ENCODE measurements at regions not wholly inside any gene's neighbourhood (a gene's known extent, or its start where the extent isn't known, plus 50 kb on each side); places are given as distances from the start of the nearest gene placed in this dataset.

DNA sequence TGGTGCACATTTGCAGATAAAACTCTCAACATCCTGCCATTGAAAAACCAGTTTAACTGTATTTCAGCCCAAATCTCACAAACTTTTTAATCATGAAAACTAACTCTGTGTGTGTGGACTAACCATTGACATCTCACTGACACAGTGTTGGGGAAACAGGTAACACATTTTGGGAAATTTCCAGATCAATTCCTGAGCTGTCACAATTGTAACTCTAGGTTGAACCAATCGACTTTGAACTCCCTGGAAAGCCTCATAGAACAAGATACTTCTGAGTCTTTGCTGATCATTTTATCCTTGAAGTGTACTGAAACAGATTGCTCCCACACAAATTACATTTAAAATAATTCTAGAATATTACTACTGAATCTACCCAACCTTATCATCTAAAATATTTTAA is 667.9 kb upstream of the NR2F2 start:
- TF ChIP-seq, protein P1, sequence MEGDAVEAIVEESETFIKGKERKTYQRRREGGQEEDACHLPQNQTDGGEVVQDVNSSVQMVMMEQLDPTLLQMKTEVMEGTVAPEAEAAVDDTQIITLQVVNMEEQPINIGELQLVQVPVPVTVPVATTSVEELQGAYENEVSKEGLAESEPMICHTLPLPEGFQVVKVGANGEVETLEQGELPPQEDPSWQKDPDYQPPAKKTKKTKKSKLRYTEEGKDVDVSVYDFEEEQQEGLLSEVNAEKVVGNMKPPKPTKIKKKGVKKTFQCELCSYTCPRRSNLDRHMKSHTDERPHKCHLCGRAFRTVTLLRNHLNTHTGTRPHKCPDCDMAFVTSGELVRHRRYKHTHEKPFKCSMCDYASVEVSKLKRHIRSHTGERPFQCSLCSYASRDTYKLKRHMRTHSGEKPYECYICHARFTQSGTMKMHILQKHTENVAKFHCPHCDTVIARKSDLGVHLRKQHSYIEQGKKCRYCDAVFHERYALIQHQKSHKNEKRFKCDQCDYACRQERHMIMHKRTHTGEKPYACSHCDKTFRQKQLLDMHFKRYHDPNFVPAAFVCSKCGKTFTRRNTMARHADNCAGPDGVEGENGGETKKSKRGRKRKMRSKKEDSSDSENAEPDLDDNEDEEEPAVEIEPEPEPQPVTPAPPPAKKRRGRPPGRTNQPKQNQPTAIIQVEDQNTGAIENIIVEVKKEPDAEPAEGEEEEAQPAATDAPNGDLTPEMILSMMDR (conservative IDR thresholded peaks at IDR 0.05; ENCODE audit: low read length) = no peak
- TF ChIP-seq EZH2phosphoT487 (IDR thresholded peaks at IDR 0.05; ENCODE audit: borderline replicate concordance) = no peak
